Panc1 (cell line): ENCODE measurements at regions not wholly inside any gene's neighbourhood (a gene's known extent, or its start where the extent isn't known, plus 50 kb on each side); places are given as distances from the start of the nearest gene placed in this dataset.

Source experiments
- ATAC-seq: fragments of 200-7000 bp; cut with Tn5 transposase; 2 replicates; pipeline ENCODE4 v1.9.1; 2020; ENCODE audit warnings: mild to moderate bottlenecking, moderate library complexity
- BruUV-seq: library from RNA; stranded (reverse); fragments of 400-500 nt; replicated peaks from 2 replicates; lab custom pipeline; 2021; lab: Mats Ljungman, UMichigan
- CTCF ChIA-PET: fragments of 300-600 bp; sonication (Branson Sonifier 250); formaldehyde crosslinking; loops from one replicate; lab custom pipeline; 2022; ENCODE audit warnings: antibody characterized with exemption; lab: Charles Lee
- POLR2A ChIA-PET: fragments of 300-600 bp; sonication (Branson Sonifier 250); formaldehyde crosslinking; loops from one replicate; lab custom pipeline; 2022; ENCODE audit warnings: antibody characterized with exemption; lab: Charles Lee
- DNase-seq: peaks from one replicate; pipeline ENCODE4 v3.0.0-alpha.2; 2010; ENCODE audit warnings: low read depth, low spot score
- H3K27ac ChIP-seq: 2 replicates; pipeline ENCODE4 v1.5.1; 2011; ENCODE audit warnings: mild to moderate bottlenecking, low read length, inconsistent platforms
- H3K27me3 ChIP-seq: fragments of 200-500 bp; sonication (Bioruptor generic); 2 replicates; pipeline ENCODE4 v1.6.0; 2014; ENCODE audit warnings: low read length, inconsistent platforms; ENCODE audit not compliant: control insufficient read depth, insufficient read depth
- H3K36me3 ChIP-seq: fragments of 200-500 bp; sonication (Bioruptor generic); 2 replicates; pipeline ENCODE4 v1.5.1; 2014; ENCODE audit warnings: inconsistent platforms, mild to moderate bottlenecking, low read length, moderate library complexity; ENCODE audit not compliant: control insufficient read depth, insufficient read depth
- H3K4me1 ChIP-seq: 2 replicates; pipeline ENCODE4 v1.5.1; 2011; ENCODE audit warnings: inconsistent platforms, mild to moderate bottlenecking, low read length, moderate library complexity; ENCODE audit not compliant: control insufficient read depth, insufficient read depth
- H3K4me3 ChIP-seq, 2 experiments: 2 replicates each; pipeline ENCODE4 v1.5.1; 2011 to 2012; ENCODE audit warnings: low read depth in 2 of 2, low read length in 2 of 2, mild to moderate bottlenecking in 2 of 2, inconsistent platforms in 1 of 2, moderate library complexity in 1 of 2
- H3K9me3 ChIP-seq: fragments of 200-500 bp; sonication (Bioruptor generic); 2 replicates; pipeline ENCODE4 v1.5.1; 2014; ENCODE audit warnings: low read depth, mild to moderate bottlenecking, inconsistent platforms, low read length, moderate library complexity; ENCODE audit not compliant: control insufficient read depth, insufficient read depth
- CTCF ChIP-seq: fragments of 450-650 bp; IDR thresholded peaks from 2 replicates; pipeline ENCODE4 v1.5.1; 2017; ENCODE audit warnings: mild to moderate bottlenecking
- POLR2AphosphoS5 ChIP-seq: IDR thresholded peaks from 2 replicates; pipeline ENCODE4 v1.6.1; 2012; ENCODE audit warnings: mild to moderate bottlenecking, low read depth, low read length, moderate library complexity
- SIN3A ChIP-seq: IDR thresholded peaks from 2 replicates; pipeline ENCODE4 v1.6.1; 2012; ENCODE audit warnings: low read depth, mild to moderate bottlenecking, low read length, moderate library complexity, borderline replicate concordance; ENCODE audit not compliant: insufficient read depth
- TCF7L2 ChIP-seq: IDR thresholded peaks from 2 replicates; pipeline ENCODE4 v1.6.1; 2011; ENCODE audit warnings: mild to moderate bottlenecking, low read depth, low read length, inconsistent platforms
- in situ Hi-C: cut with HindIII; loops from 2 replicates; pipeline ENCODE4 v1.10.0; 2016; ENCODE audit warnings: low sequenced_read_pairs, low pct_unique_long_range_greater_than_20kb
- intact Hi-C: fragments of 100-400 bp; cut with micrococcal nuclease; formaldehyde crosslinking; loops from one replicate; pipeline ENCODE4 v1.10.0; 2022; ENCODE audit not compliant: unreplicated experiment
- TF ChIP-seq, protein P1 (sequence below), 2 experiments: IDR thresholded peaks; 2 replicates each; pipeline ENCODE4 v1.6.1; 2011 to 2012; ENCODE audit warnings: low read depth in 2 of 2, control low read depth in 1 of 2, low read length in 1 of 2, mild to moderate bottlenecking in 1 of 2, moderate library complexity in 1 of 2; ENCODE audit not compliant: insufficient read depth in 1 of 2

- in situ Hi-C loops (no loop called here), intact Hi-C loops (no loop called here)
- DNase-seq (no peak), ATAC-seq (no peak)
- H3K4me3 ChIP-seq, result no peak overlapping the region
- no peaks in the 10 kb centered on the region for H3K27me3 ChIP-seq
- ChIA-PET CTCF (no interaction called here), POLR2A (no interaction called here)
- H3K36me3 ChIP-seq, result no peaks in the 10 kb centered on the region
- BruUV-seq, result no TSS peak
- H3K4me1 ChIP-seq, result no peaks in the 10 kb centered on the region
- no peak overlapping the region for H3K27ac ChIP-seq
- TF ChIP-seq SIN3A (no peak), CTCF (no peak), TCF7L2 (no peak), POLR2AphosphoS5 (no peak)
- TF ChIP-seq, protein P1, sequence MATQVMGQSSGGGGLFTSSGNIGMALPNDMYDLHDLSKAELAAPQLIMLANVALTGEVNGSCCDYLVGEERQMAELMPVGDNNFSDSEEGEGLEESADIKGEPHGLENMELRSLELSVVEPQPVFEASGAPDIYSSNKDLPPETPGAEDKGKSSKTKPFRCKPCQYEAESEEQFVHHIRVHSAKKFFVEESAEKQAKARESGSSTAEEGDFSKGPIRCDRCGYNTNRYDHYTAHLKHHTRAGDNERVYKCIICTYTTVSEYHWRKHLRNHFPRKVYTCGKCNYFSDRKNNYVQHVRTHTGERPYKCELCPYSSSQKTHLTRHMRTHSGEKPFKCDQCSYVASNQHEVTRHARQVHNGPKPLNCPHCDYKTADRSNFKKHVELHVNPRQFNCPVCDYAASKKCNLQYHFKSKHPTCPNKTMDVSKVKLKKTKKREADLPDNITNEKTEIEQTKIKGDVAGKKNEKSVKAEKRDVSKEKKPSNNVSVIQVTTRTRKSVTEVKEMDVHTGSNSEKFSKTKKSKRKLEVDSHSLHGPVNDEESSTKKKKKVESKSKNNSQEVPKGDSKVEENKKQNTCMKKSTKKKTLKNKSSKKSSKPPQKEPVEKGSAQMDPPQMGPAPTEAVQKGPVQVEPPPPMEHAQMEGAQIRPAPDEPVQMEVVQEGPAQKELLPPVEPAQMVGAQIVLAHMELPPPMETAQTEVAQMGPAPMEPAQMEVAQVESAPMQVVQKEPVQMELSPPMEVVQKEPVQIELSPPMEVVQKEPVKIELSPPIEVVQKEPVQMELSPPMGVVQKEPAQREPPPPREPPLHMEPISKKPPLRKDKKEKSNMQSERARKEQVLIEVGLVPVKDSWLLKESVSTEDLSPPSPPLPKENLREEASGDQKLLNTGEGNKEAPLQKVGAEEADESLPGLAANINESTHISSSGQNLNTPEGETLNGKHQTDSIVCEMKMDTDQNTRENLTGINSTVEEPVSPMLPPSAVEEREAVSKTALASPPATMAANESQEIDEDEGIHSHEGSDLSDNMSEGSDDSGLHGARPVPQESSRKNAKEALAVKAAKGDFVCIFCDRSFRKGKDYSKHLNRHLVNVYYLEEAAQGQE (IDR thresholded peaks at IDR 0.05; ENCODE audit: insufficient read depth in 1 of 2, low read depth in 2 of 2, low read length in 1 of 2), result no peak
- no peaks in the 10 kb centered on the region for H3K9me3 ChIP-seq
Measured at GRCh38 chr18:33505297-33505696, 64.8 kb upstream of the CCDC178 start.

DNA sequence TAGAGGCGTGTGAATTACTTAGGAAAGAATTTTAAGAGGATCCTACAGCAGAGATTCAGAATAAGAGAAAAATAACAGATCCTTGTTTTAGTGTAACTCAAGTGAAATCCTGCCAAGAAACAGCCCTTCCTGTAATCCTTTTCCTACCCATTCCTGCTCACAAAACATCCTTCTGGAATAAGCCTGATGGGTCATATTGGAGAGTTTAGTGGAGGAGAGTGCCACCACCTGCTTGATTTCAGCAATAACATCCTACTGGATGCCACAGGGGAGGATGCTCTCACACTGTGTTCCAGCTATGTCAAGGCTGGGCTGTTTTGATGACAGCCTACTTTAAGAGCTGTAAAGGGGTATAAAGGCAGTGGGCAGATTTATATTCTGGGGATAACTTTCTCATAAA, 54.8 kb upstream of the CCDC178 start:
- Histone ChIP-seq H3K4me3 (no peak overlapping the region), H3K4me1 (no peaks in the 10 kb centered on the region), H3K27me3 (no peaks in the 10 kb centered on the region), H3K36me3 (no peaks in the 10 kb centered on the region), H3K9me3 (no peaks in the 10 kb centered on the region), H3K27ac (no peak overlapping the region)
- TF ChIP-seq POLR2AphosphoS5, result no peak
- peak; percentile 75 for TF ChIP-seq CTCF
- peak; percentile 73; the same call in 1 of the 2 replicates for ATAC-seq
- no TSS peak for BruUV-seq
- in situ Hi-C loops (no loop called here), intact Hi-C loops (loop anchor here (1.0 kb wide), 1 partner anchor 263 kb away; no protein-coding TSS in a partner anchor)
- POLR2A ChIA-PET, result no interaction called here
- peak; percentile 17 for DNase-seq
- CTCF ChIA-PET, result interaction anchor here (0.5 to 1.1 kb wide), 2 partner anchors 263 to 265 kb away, joined by 3 to 4 read pairs; no protein-coding TSS in a partner anchor
